Glomerular endothelial cell (primary cell): ENCODE measurements at regions not wholly inside any gene's neighbourhood (a gene's known extent, or its start where the extent isn't known, plus 50 kb on each side); places are given as distances from the start of the nearest gene placed in this dataset.
"Not testable (repeated sequence)": the region's sequence is repeated elsewhere in the genome, so short reads cannot be mapped to it uniquely, and the experiment has no call there.

Experiments used
- DNase-seq: peaks from one replicate; pipeline ENCODE4 v3.0.0-alpha.2; 2011; ENCODE audit warnings: low read depth, low spot score; ENCODE audit errors: extremely low read depth

GRCh38 chr9:108434036-108434435 is 421.8 kb downstream of the ACTL7B start:
- no peak for DNase-seq

GRCh38 chr9:108430655-108431054 is 425.1 kb downstream of the ACTL7B start:
- DNase-seq = no peak

DNA sequence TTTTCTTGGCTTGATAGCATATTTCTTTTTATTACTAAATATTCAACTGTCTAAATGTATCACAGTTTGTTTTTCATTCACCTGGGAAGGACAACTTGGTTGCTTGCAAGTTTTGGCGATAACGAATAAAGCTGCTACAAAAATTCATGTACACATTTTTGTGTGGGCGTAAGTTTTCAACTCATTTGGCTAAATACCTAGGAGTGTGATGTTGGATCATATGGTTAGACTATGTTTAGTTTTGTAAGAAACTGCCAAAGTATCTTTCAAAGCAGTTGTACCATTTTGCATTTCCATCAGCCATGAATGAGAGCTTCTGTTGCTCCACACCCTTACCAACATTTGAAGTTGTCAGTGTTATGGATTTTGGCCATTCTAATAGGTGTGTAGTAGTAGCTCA is 428.0 kb downstream of the ACTL7B start:
- no peak for DNase-seq

DNA sequence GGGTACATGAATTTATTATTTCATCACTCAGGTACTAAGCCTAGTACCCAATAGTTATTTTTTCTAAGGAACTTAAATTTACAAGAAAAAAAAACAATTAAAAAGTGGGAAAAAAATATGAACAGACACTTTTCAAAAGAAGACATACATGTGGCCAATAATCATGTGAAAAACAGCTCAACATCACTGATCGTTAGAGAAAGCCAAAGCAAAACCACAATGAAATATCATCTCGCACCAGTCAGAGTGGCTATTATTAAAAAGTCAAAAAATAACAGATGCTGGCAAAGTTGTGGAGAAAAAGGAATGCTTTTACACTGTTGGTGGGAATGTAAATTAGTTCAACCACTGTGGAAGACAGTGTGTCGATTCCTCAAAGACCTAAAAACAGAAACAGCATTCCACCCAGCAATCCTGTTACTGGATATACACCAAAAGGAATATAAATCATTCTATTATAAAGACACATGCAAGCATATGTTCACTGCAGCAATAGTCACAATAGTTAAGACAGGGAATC is 429.3 kb downstream of the ACTL7B start:
- not testable (repeated sequence) for DNase-seq

DNA sequence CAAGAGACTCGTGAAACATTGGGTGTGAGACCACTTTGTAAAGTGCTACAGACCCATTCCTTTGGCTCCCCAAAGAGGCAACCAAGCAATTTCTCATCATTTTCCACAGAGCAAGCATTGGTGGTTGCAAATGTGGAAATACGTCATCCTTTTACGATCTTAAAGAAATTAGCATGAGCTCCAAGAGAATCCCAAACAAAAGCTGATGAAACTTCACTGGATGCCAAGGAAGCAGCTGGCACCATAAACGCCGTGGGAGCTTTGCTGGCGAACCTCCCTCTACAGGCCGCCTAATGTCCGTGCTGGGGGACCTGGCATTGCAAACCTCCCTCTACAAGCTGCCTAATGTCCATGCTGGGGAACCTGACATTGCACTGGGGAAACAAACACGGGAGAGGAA is 432.4 kb downstream of the ACTL7B start:
- DNase-seq = no peak

DNA sequence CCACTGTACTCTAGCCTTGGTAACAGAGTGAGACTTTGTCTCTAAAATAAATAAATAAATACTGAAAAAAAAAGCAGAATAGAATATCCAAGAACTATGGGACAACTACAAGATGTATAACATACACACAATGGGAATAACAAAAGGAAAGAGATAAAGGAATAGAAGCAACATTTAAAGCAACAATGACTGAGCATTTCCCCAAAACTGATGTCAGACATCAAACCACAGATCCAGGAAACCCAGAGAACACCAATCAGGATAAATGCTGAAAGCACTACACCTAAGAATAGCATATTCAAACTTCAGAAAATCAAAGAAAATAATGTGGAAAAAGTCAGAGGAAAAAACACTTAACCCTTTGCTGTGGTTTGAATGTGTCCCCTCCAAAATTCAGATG is 436.4 kb downstream of the ACTL7B start:
- no peak for DNase-seq

DNA sequence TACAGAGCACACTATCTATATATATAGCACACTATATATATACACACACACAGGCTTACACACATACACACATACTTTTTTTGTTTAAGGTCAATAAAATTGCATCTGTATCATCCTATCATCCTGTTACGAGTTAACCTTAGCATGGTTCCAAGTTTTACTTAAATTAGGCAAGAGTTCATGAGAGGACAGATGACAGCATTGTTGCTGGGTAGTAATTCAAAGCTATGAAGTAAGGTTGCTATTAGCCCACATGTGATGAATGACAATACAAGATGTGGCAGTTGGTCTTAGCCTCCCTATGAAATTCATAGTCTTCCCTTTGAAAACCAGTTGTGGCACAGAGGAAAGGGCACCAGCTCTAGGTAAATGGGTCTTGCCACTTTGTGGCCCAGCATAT is 438.1 kb downstream of the ACTL7B start:
- no peak for DNase-seq

DNA sequence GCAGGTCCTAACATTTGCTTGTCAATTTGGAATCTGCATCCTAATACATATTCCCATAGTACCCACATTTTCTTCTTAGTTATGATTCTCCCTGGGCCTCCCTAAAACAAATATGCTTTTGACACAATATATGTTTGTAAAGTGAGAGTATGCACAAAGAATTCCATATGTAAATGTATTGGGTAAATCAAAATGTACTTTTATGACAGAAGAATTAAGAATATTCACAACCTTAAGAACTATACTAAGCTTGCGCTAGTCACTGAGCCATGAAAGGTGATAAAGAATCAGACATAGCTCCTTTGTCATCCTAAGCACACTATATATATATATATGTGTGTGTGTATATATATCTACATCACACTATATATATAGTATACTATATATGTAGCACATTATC is 438.5 kb downstream of the ACTL7B start:
- DNase-seq = no peak

- DNase-seq = no peak
Measured at GRCh38 chr9:108416324-108416723, 439.5 kb downstream of the ACTL7B start.

- no peak for DNase-seq
Measured at GRCh38 chr9:108413809-108414208, 442.0 kb downstream of the ACTL7B start.

DNA sequence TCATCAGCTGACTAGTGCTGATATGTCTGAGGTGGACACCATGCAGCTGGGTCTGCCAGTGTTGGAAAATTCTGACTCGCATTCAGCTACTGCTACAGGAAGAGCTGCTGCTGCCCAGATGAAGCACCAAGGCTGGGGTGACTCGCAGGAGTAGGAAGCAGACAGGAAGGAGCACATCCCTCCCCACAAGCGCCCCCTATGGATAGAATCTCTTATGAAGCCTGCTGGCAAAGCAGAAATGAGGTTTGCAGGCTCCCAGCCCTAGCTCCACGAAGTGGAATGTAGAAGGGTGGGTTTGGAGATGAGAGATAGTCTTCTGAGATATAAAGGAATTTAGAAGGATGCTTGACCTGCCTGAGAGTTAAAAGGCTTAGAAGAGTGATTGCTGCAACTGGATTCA is 443.0 kb downstream of the ACTL7B start:
- no peak for DNase-seq

DNA sequence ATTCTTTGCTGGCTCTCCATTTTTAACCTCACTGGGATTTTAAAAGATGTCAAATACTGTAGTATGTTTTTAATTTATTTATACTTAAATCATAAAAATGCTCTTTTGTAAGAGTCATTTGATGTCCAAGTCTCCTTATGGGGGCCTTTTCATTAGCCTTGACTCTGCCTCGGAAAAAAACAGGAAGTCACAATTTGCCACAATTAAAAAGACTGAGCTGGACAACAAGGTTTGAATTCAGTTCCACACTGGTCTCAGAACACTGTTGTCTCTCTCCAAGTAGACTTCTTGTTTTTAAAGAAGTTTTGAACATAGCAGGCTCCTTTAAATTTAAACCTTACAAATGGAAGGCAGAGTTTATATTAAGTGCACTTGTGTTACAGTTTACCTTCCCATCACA is 444.2 kb downstream of the ACTL7B start:
- DNase-seq = no peak

DNA sequence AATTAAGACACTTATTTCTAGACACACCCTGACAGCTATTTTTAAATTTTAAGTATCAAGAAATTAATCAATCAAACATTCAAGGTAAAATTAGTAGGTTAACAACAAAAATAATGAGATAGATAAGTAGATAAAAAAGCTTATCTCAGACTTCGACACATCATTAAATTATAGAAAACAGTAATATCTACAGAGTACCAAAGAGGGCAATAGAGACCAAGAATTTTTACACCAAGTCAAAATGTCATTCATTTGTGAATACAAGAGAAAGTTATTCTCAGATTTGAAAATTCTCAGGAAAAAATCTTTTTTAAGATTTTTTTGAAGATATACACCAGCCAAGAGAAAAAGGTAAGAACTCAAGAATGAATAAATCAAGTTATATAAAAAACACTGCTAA is 445.6 kb downstream of the ACTL7B start:
- DNase-seq = no peak

DNA sequence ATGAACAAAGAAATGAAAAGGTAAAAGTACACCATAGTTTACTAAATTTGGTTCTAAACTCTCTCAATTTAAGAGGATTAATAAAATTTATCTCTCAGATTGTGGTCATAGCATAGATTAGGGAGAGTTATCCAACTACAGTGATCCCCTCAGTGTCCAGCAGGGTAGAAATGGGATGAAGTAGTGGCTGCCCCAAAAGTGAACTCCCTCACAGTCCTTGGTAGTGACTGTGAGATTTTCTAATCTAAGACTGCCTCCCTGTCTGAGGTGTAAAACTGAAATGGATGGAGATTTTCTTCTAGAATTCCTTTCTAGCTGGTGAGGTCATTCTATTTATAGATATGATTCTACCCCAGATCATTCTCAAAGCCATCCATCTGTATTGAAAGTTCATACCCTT is 455.5 kb downstream of the ACTL7B start:
- DNase-seq = no peak

GRCh38 chr9:108399851-108400250 is 455.9 kb downstream of the ACTL7B start:
- no peak for DNase-seq

DNA sequence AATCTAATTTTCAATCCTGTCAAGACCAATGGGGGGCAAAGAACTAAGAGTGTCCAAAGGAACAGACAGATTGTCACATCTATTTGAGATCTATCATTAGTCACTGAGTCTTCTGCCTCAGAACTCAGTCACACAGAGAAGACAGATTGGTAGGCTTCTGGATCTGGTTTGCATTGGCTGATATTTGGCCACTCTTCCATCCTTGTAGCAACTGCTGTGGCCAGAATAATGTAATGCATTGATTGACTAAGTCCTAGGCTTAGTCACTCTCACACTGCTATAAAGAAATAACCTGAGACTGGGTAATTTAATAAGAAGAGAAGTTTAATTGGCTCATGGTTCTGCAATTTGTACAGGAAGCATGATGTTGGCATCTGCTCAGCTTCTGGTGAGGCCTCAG is 458.5 kb downstream of the ACTL7B start:
- DNase-seq = no peak

GRCh38 chr9:108396611-108397010 is 459.2 kb downstream of the ACTL7B start:
- DNase-seq = no peak

GRCh38 chr9:108396193-108396592 is 459.6 kb downstream of the ACTL7B start:
- no peak for DNase-seq

GRCh38 chr9:108395421-108395820 is 460.4 kb downstream of the ACTL7B start:
- DNase-seq = no peak

- no peak for DNase-seq
Measured at GRCh38 chr9:108394726-108395125, 461.1 kb downstream of the ACTL7B start.

- DNase-seq = not testable (repeated sequence)
Measured at GRCh38 chr9:108393481-108394001, 462.2 kb downstream of the ACTL7B start.

GRCh38 chr9:108392877-108393276 is 462.9 kb downstream of the ACTL7B start:
- DNase-seq = no peak

DNA sequence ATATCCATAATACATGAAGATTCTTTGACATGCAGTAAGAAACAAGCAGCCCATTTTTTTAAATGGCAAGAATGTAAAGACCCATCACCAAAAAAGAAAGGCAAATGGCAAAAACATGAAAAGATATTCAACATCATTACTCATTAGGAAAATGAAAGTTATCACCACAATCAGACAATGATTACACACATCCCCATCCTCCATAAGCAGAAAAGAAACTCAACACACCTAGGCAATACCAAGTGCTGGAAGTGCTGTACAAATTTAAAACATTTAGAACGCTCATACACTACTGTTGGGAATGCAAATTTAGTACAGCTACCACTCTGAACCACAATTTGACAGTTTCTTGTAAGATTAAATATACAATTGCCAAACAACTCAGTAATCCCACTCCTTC is 466.7 kb downstream of the ACTL7B start:
- DNase-seq = no peak
